Adrenal gland (tissue), 9 donors: ENCODE measurements at regions not wholly inside any gene's neighbourhood (a gene's known extent, or its start where the extent isn't known, plus 50 kb on each side); places are given as distances from the start of the nearest gene placed in this dataset.

Experiments used
- DNase-seq, 7 donors: peaks; one replicate each; pipeline ENCODE4 v3.0.0-alpha.2; 2019 to 2020
- H3K27ac ChIP-seq, 5 donors: fragments of 200-600 bp; sonication (generic) in 4 of 5; 1 replicate in 3 of 5; 2 replicates in 2 of 5; pipeline versions ENCODE4 v1.5.1 to v1.8.0; 2016 to 2020; ENCODE audit warnings: mild to moderate bottlenecking in 1 of 5
- H3K27me3 ChIP-seq: fragments of 200-600 bp; 2 replicates; pipeline ENCODE4 v1.8.0; 2021
- H3K36me3 ChIP-seq, 2 donors: fragments of 200-600 bp; replicated peaks in 1 of 2; 1 replicate in 1 of 2; 2 replicates in 1 of 2; pipeline versions ENCODE4 v1.5.1 to v1.8.0; 2018 to 2022
- H3K4me1 ChIP-seq, 2 donors: fragments of 200-600 bp; replicated peaks in 1 of 2; 1 replicate in 1 of 2; 2 replicates in 1 of 2; pipeline versions ENCODE4 v1.5.1 to v1.8.0; 2018 to 2021
- H3K4me3 ChIP-seq, 4 donors: fragments of 200-600 bp; sonication (generic) in 3 of 4; one replicate each; pipeline ENCODE4 v1.5.1; 2016 to 2018
- H3K9me3 ChIP-seq, 3 donors: fragments of 200-600 bp; sonication (generic) in 1 of 3; replicated peaks in 1 of 3; 1 replicate in 2 of 3; 2 replicates in 1 of 3; pipeline versions ENCODE4 v1.5.1 to v1.8.0; 2016 to 2021
- CTCF ChIP-seq, 6 experiments: fragments of 450-650 bp in 4 of 6; fragments of 200-600 bp in 2 of 6; sonication (generic) in 1 of 6; IDR thresholded peaks; 1 replicate in 5 of 6; 2 replicates in 1 of 6; pipeline versions ENCODE4 v1.5.1 to v1.8.0; 2016 to 2021; ENCODE audit warnings: antibody characterized with exemption in 6 of 6, mild to moderate bottlenecking in 2 of 6, moderate library complexity in 1 of 6
- POLR2A ChIP-seq, 2 donors: fragments of 450-650 bp; IDR thresholded peaks; one replicate each; pipeline ENCODE4 v1.6.1; 2017; ENCODE audit warnings: antibody characterized with exemption in 2 of 2, mild to moderate bottlenecking in 2 of 2, moderate library complexity in 1 of 2
- WGBS, 4 donors: extraction: QIAGEN DNeasy Blood & Tissue Kit in 2 of 4; methylation state at CpG; one replicate each; pipeline versions ENCODE4 v1.1.5 to v1.1.7; 2013 to 2017; 5-methylcytosine and 5-hydroxymethylcytosine counted together
- intact Hi-C, 2 donors: fragments of 100-400 bp; cut with DNase I; formaldehyde crosslinking; loops; one replicate each; pipeline versions ENCODE4 v1.14.1 to v1.15.0; 2022 to 2023
- donor health status: healthy with polysubstance abuse.
- donor health status: Bipolar disorder and iron deficiency.
- donor health status: DM: yes; HTN: yes; CAD: no.
- donor health status: DM: no; HTN: no; CAD: no.
- donor health status: DM: no; HTN: no; CAD: no.

DNA sequence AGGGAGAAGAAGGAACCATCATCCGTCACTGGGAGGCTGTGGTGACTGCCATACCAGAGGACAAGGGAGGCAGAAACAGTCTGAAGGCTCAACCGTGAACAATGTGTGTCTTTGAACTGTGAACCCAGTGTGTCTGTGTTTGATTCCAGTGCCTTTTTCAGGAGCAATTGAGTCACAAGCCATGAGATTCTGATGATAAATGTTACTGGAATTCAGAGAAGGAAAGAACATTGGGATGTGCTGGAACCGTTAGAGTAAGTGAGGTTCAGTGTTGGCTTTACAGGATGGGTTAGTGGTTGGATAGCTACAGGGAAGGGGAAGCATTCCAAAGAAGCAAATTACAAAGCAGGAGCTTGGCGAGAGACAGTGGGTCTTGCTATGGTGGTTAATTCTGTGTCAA is 464.4 kb downstream of the TRIML1 start:
- Histone ChIP-seq H3K27ac (no peak overlapping the region), H3K27me3 (no peaks in the 10 kb centered on the region), H3K9me3 (no peaks in the 10 kb centered on the region), H3K4me3 (no peak overlapping the region), H3K4me1 (no peaks in the 10 kb centered on the region), H3K36me3 (no peaks in the 10 kb centered on the region)
- intact Hi-C loops = no loop called here
- no peak for DNase-seq
- 72 to 90% (median 82%) methylated on average over 4 of the region's 4 CpGs for WGBS, 4 donors
- TF ChIP-seq CTCF (IDR thresholded peaks at IDR 0.05) = no peak
- TF ChIP-seq POLR2A (IDR thresholded peaks at IDR 0.05) = no peak

GRCh38 chr4:188606635-188607034 is 467.4 kb downstream of the TRIML1 start:
- Histone ChIP-seq H3K27me3 (no peaks in the 10 kb centered on the region), H3K36me3 (no peaks in the 10 kb centered on the region), H3K4me1 (no peaks in the 10 kb centered on the region), H3K27ac (no peak overlapping the region), H3K9me3 (no peaks in the 10 kb centered on the region), H3K4me3 (no peak overlapping the region)
- DNase-seq = no peak
- intact Hi-C loops = no loop called here
- TF ChIP-seq POLR2A (IDR thresholded peaks at IDR 0.05) (no peak), CTCF (IDR thresholded peaks at IDR 0.05) (no peak)
- WGBS, 4 donors = 79 to 85% (median 83%) methylated on average over 4 of the region's 4 CpGs

GRCh38 chr4:188611143-188611542 is 471.9 kb downstream of the TRIML1 start:
- Histone ChIP-seq H3K36me3 (no peaks in the 10 kb centered on the region), H3K27ac (no peak overlapping the region), H3K9me3 (no peaks in the 10 kb centered on the region), H3K4me1 (no peaks in the 10 kb centered on the region), H3K4me3 (no peak overlapping the region), H3K27me3 (no peaks in the 10 kb centered on the region)
- DNase-seq = no peak
- intact Hi-C loops = no loop called here
- TF ChIP-seq POLR2A (IDR thresholded peaks at IDR 0.05) (no peak), CTCF (IDR thresholded peaks at IDR 0.05) (no peak)
- 77 to 83% (median 82%) methylated on average over 3 of the region's 3 CpGs for WGBS, 4 donors

DNA sequence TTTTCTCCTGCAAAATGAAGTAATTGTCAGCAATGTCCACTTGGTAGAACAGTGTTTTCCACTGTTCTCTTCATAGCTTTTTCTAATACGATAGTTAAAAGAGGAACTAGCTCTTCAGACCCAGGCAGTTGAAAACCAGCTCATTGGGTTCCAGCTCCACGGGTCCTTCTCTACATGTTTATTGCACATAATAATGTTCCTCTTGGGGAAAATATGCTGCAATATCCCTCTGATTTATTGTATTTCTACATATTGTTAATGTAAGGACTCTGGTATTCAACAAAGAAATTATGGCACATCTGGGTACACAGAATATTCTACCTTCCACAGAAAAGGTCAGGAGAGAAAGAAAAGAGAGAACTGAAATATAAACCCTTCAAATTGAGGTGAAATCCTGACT is 473.4 kb downstream of the TRIML1 start:
- Histone ChIP-seq H3K4me1 (no peaks in the 10 kb centered on the region), H3K36me3 (no peaks in the 10 kb centered on the region), H3K4me3 (no peak overlapping the region), H3K27me3 (no peaks in the 10 kb centered on the region), H3K9me3 (no peaks in the 10 kb centered on the region), H3K27ac (no peak overlapping the region)
- intact Hi-C loops = no loop called here
- no peak for TF ChIP-seq POLR2A (IDR thresholded peaks at IDR 0.05)
- TF ChIP-seq CTCF (IDR thresholded peaks at IDR 0.05) = no peak
- no peak for DNase-seq
- 56 to 69% (median 61%) methylated on average over 2 of the region's 2 CpGs for WGBS, 4 donors
